Activated CD4-positive, alpha-beta T cell treated with anti-CD3 and anti-CD28 coated beads for 48 hours (primary cell): ENCODE measurements at regions not wholly inside any gene's neighbourhood (a gene's known extent, or its start where the extent isn't known, plus 50 kb on each side); places are given as distances from the start of the nearest gene placed in this dataset.

Experiments
- DNase-seq: peaks from one replicate; pipeline ENCODE4 v3.0.0-alpha.2; 2020

- no peak for DNase-seq
These were observed 227.9 kb upstream of the NR2F2 start for GRCh38 chr15:96102631-96103030.

- DNase-seq: no peak
These were observed 224.3 kb upstream of the NR2F2 start for GRCh38 chr15:96106181-96106580.

- DNase-seq: no peak
These were observed 223.9 kb upstream of the NR2F2 start for GRCh38 chr15:96106628-96107027.

- no peak for DNase-seq
These were observed 222.6 kb upstream of the NR2F2 start for GRCh38 chr15:96107916-96108315.

- no peak for DNase-seq
These were observed 222.1 kb upstream of the NR2F2 start for GRCh38 chr15:96108405-96108804.

- DNase-seq: no peak
These were observed 220.7 kb upstream of the NR2F2 start for GRCh38 chr15:96109820-96110219.

- DNase-seq: no peak
These were observed 218.5 kb upstream of the NR2F2 start for GRCh38 chr15:96112018-96112417.

- no peak for DNase-seq
These were observed 214.9 kb upstream of the NR2F2 start for GRCh38 chr15:96115642-96116041.

- no peak for DNase-seq
These were observed 213.2 kb upstream of the NR2F2 start for GRCh38 chr15:96117270-96117669.

GRCh38 chr15:96119734-96120133 lies 210.8 kb upstream of the NR2F2 start:
- DNase-seq: no peak

- no peak for DNase-seq
These were observed 209.2 kb upstream of the NR2F2 start for GRCh38 chr15:96121086-96121920.

GRCh38 chr15:96122077-96123027 lies 208.1 kb upstream of the NR2F2 start:
- no peak for DNase-seq

- no peak for DNase-seq
These were observed 207.5 kb upstream of the NR2F2 start for GRCh38 chr15:96123028-96123400.

- DNase-seq: no peak
These were observed 206.8 kb upstream of the NR2F2 start for GRCh38 chr15:96123630-96124187.

- DNase-seq: no peak
These were observed 206.1 kb upstream of the NR2F2 start for GRCh38 chr15:96124436-96124835.

- no peak for DNase-seq
These were observed 204.6 kb upstream of the NR2F2 start for GRCh38 chr15:96125721-96126415.

- DNase-seq: no peak
These were observed 203.6 kb upstream of the NR2F2 start for GRCh38 chr15:96126859-96127258.

- no peak for DNase-seq
These were observed 199.8 kb upstream of the NR2F2 start for GRCh38 chr15:96130734-96131133.

GRCh38 chr15:96132126-96132525 lies 198.4 kb upstream of the NR2F2 start:
- DNase-seq: no peak

GRCh38 chr15:96135166-96136093 lies 195.1 kb upstream of the NR2F2 start:
- DNase-seq: no peak

- DNase-seq: no peak
These were observed 191.5 kb upstream of the NR2F2 start for GRCh38 chr15:96138985-96139384.

GRCh38 chr15:96142498-96142897 lies 188.0 kb upstream of the NR2F2 start:
- no peak for DNase-seq
